ENCODE measurements at regions not wholly inside any gene's neighbourhood (a gene's known extent, or its start where the extent isn't known, plus 50 kb on each side); places are given as distances from the start of the nearest gene placed in this dataset.

- TF ChIP-seq CTCF (IDR thresholded peaks at IDR 0.05) (no peak), POLR2A (IDR thresholded peaks at IDR 0.05) (no peak), EP300 (IDR thresholded peaks at IDR 0.05) (no peak)
These were observed 488.4 kb downstream of the PCNX1 start for GRCh38 chr14:71395636-71396035.
